K562 (cell line): ENCODE measurements at regions not wholly inside any gene's neighbourhood (a gene's known extent, or its start where the extent isn't known, plus 50 kb on each side); places are given as distances from the start of the nearest gene placed in this dataset.

Experiments
- ATAC-seq: fragments of 200-7000 bp; cut with Tn5 transposase; 3 replicates; pipeline ENCODE4 v1.9.1; 2020; ENCODE audit warnings: moderate library complexity
- BruUV-seq: library from RNA; stranded (reverse); fragments of 400-500 nt; replicated peaks from 2 replicates; lab custom pipeline; 2021; lab: Mats Ljungman, UMichigan
- CTCF ChIA-PET: fragments of 300-600 bp; formaldehyde crosslinking; extraction: SDS; loops from one replicate; lab custom pipeline; 2021; ENCODE audit warnings: low intra/inter-chr PET ratio; lab: Yijun Ruan, JAX
- POLR2A ChIA-PET: fragments of 300-600, 350-650 bp; sonication (Branson Sonifier 250); formaldehyde crosslinking; extraction: SDS; loops from one replicate; lab custom pipeline; 2021; ENCODE audit warnings: antibody characterized with exemption, inconsistent platforms; lab: Yijun Ruan, JAX
- DNase-seq, 4 experiments: peaks; one replicate each; pipeline versions ENCODE4 v3.0.0 to v3.0.0-alpha.2; 2011 to 2018; ENCODE audit warnings: low spot score in 3 of 4, mixed read lengths in 3 of 4; ENCODE audit errors: extremely low read depth in 1 of 4
- FAIRE-seq: peaks from 2 replicates; lab custom pipeline; 2011; peaks lifted over from hg19 to GRCh38; lab: Jason Lieb, UNC
- H2AFZ ChIP-seq: 2 replicates; pipeline ENCODE4 v1.6.0; 2011; ENCODE audit warnings: low read depth, low read length, control low read depth, inconsistent platforms
- H3K27ac ChIP-seq: fragments of 200-600 bp; 3 replicates; pipeline ENCODE4 v1.8.0; 2011; ENCODE audit warnings: low read depth, mild to moderate bottlenecking, control low read depth, inconsistent platforms, low read length, moderate library complexity, mixed read lengths; ENCODE audit errors: extremely low read depth
- H3K27me3 ChIP-seq, 2 experiments: fragments of 300-600 bp in 1 of 2; 2 replicates in 1 of 2; 3 replicates in 1 of 2; pipeline versions ENCODE4 v1.6.0 to v1.8.0; 2011; ENCODE audit warnings: inconsistent platforms in 2 of 2, low read length in 2 of 2, mild to moderate bottlenecking in 1 of 2, mixed read lengths in 1 of 2, moderate library complexity in 1 of 2; ENCODE audit not compliant: control insufficient read depth in 2 of 2, insufficient read depth in 2 of 2
- H3K36me3 ChIP-seq: fragments of 300-600 bp; 3 replicates; pipeline ENCODE4 v1.8.0; 2011; ENCODE audit warnings: mild to moderate bottlenecking, low read length, inconsistent platforms; ENCODE audit not compliant: control insufficient read depth, insufficient read depth
- H3K4me1 ChIP-seq, 2 experiments: fragments of 200-600 bp in 1 of 2; replicated peaks in 1 of 2; 2 replicates in 1 of 2; 3 replicates in 1 of 2; pipeline versions ENCODE4 v1.5.1 to v1.8.0; 2011; ENCODE audit warnings: inconsistent platforms in 2 of 2, low read length in 2 of 2, mild to moderate bottlenecking in 1 of 2, mixed read lengths in 1 of 2, moderate library complexity in 1 of 2; ENCODE audit not compliant: control insufficient read depth in 2 of 2, insufficient read depth in 2 of 2
- H3K4me2 ChIP-seq: 2 replicates; pipeline ENCODE4 v1.6.1; 2011; ENCODE audit warnings: low read length, control low read depth, inconsistent platforms, mixed read lengths; ENCODE audit not compliant: insufficient read depth
- H3K4me3 ChIP-seq: fragments of 200-600 bp; sonication (generic), shearing (Covaris generic); 2 replicates; pipeline ENCODE4 v1.5.1; 2016; ENCODE audit warnings: control low read depth, inconsistent platforms
- H3K79me2 ChIP-seq: fragments of 200-600 bp; 3 replicates; pipeline ENCODE4 v1.8.0; 2011; ENCODE audit warnings: low read length, inconsistent platforms; ENCODE audit not compliant: control insufficient read depth, insufficient read depth
- H3K9ac ChIP-seq, 2 experiments: 2 replicates each; pipeline versions ENCODE4 v1.6.0 to v1.6.1; 2011; ENCODE audit warnings: low read depth in 2 of 2, low read length in 2 of 2, control low read depth in 1 of 2, inconsistent platforms in 1 of 2, mild to moderate bottlenecking in 1 of 2, mixed read lengths in 1 of 2; ENCODE audit not compliant: insufficient read depth in 1 of 2
- H3K9me1 ChIP-seq: one replicate; pipeline ENCODE4 v1.6.0; 2011; ENCODE audit warnings: inconsistent platforms, mild to moderate bottlenecking, low read length, moderate library complexity; ENCODE audit not compliant: control insufficient read depth, insufficient read depth
- H3K9me3 ChIP-seq: replicated peaks from 2 replicates; pipeline ENCODE4 v1.5.1; 2011; ENCODE audit warnings: low read depth, low read length, inconsistent platforms; ENCODE audit not compliant: control insufficient read depth, insufficient read depth
- H4K20me1 ChIP-seq: replicated peaks from 2 replicates; pipeline ENCODE4 v1.6.1; 2011; ENCODE audit warnings: low read length, inconsistent platforms, mixed read lengths; ENCODE audit not compliant: control insufficient read depth, insufficient read depth
- CTCF ChIP-seq, 3 experiments: IDR thresholded peaks in 2 of 3; conservative IDR thresholded peaks in 1 of 3; 2 replicates each; pipeline ENCODE4 v1.5.1; 2011 to 2012; ENCODE audit warnings: low read length in 3 of 3, mild to moderate bottlenecking in 3 of 3, control low read depth in 2 of 3, improper control_type of control experiment in 1 of 3, inconsistent platforms in 1 of 3, low read depth in 1 of 3, mixed read lengths in 1 of 3, moderate library complexity in 1 of 3; ENCODE audit not compliant: insufficient read depth in 2 of 3
- NFXL1 ChIP-seq: fragments of 450-650 bp; formaldehyde crosslinking; IDR thresholded peaks from 2 replicates; pipeline ENCODE4 v1.4.0; 2021; ENCODE audit warnings: mild to moderate bottlenecking
- WGBS: fragments of 100-300 bp; shearing (Covaris generic); methylation state at CpG from one replicate; pipeline ENCODE4 v1.1.6; 2016; ENCODE audit warnings: low coverage, mixed read lengths; ENCODE audit not compliant: insufficient coverage; ENCODE audit errors: missing lambda C conversion rate; 5-methylcytosine and 5-hydroxymethylcytosine counted together
- in situ Hi-C: fragments of 300-500 bp; cut with MboI; formaldehyde crosslinking; loops from 4 replicates; pipeline ENCODE4 v1.15.0; 2018; ENCODE audit warnings: inconsistent platforms, mixed read lengths
- intact Hi-C: fragments of 100-400 bp; cut with micrococcal nuclease; formaldehyde crosslinking; loops from 2 replicates; pipeline ENCODE4 v1.14.2; 2022

GRCh38 chr11:116215471-116216113 lies 557.2 kb downstream of the BUD13 start:
- no peak overlapping the region for H2AFZ ChIP-seq
- POLR2A ChIA-PET, result interaction anchor here (0.6 to 1.0 kb wide), 4 partner anchors 9 to 497 kb away, joined by 3 read pairs; no protein-coding TSS in a partner anchor
- intact Hi-C loops, result no loop called here
- ATAC-seq (0 out of 3 replicates have a peak, but pooled peaks have one; percentile 49), FAIRE-seq (no peak), DNase-seq (peak in 1 of 4 experiments; percentile 6)
- in situ Hi-C loops, result no loop called here
- no peak overlapping the region for H3K27ac ChIP-seq
- 0% methylated on average over 4 of the region's 4 CpGs for WGBS
- H3K4me1 ChIP-seq, result no peaks in the 10 kb centered on the region
- H3K9ac ChIP-seq, result no peak overlapping the region
- H3K4me3 ChIP-seq, result no peak overlapping the region
- no peaks in the 10 kb centered on the region for H3K79me2 ChIP-seq
- H3K9me1 ChIP-seq, result no peaks in the 10 kb centered on the region
- H3K27me3 ChIP-seq, result peaks cover 0 to 11% of the 10 kb centered on the region in 2 experiments; a peak in 3 of 5 replicates
- H3K36me3 ChIP-seq, result no peaks in the 10 kb centered on the region
- no peak for TF ChIP-seq NFXL1 (CRISPR knock-in tag)
- TF ChIP-seq CTCF (IDR thresholded peaks at IDR 0.05 in 2 of 3, conservative IDR thresholded peaks at IDR 0.05 in 1 of 3; ENCODE audit: insufficient read depth in 2 of 3, low read depth in 1 of 3, low read length in 3 of 3), result peak; percentile 25 to 43 (median 32); a peak in 3 of 6 replicates
- BruUV-seq, result no TSS peak
- no peaks in the 10 kb centered on the region; the same call in 1 of the 2 replicates for H4K20me1 ChIP-seq
- CTCF ChIA-PET, result no interaction called here
- H3K4me2 ChIP-seq, result no peak overlapping the region
- H3K9me3 ChIP-seq, result no peaks in the 10 kb centered on the region
